ENCODE measurements at regions not wholly inside any gene's neighbourhood (a gene's known extent, or its start where the extent isn't known, plus 50 kb on each side); places are given as distances from the start of the nearest gene placed in this dataset.
"Not testable (repeated sequence)": the region's sequence is repeated elsewhere in the genome, so short reads cannot be mapped to it uniquely, and the experiment has no call there.

DNA sequence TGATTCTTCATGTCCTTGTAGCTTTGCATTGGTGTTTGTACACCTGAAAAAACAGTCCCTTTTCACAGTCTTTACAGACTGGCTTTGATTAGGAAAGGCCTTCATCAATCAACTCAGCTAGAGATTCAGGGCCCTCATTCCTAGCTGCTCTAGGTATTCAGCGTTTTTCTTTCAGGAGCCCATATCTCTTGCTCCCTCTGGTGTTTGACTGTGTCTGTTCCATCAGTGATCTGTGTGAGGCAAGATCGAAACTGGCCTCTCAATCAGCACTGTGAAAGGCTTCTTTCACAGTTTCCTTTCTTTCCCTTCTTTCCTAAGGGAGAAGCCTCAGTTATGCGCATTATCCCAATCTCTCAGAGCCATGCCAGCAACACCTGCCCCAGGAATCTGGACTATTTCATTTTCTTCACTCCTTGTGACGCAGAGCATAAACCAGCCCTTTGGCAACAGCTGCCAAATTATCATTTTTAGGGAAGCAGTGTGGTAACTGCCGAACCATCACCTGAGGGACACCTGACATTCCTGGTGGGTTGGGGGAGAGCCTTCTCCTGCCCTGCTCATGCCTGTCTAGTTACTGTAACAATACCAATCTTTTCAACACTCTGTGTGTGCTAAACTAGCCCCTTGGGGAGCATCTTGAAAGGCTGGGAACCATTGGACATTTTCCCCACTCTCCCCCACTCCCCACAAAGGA is 75.7 kb upstream of the CCDC71L start:
- ATAC-seq: peak; percentile 95 to 99 (median 98)
- Histone ChIP-seq H3K4me3 (no peak overlapping the region), H3K4me1 (peaks cover 0 to 2% (median 0%) of the 10 kb centered on the region in 3 donors), H3K27me3 (no peaks in the 10 kb centered on the region), H3K27ac (peak overlapping the region in 1 of 4 donors; percentile 38), H3K36me3 (no peaks in the 10 kb centered on the region), H3K9me3 (no peaks in the 10 kb centered on the region)
- peak; percentile 17 for FAIRE-seq
- intact Hi-C loops (cut with DNase I): loop anchor here in 1 of 3 donors (10.0 kb wide), 2 partner anchors 192 to 562 kb away; no protein-coding TSS in a partner anchor
- 28 to 45% methylated on average over 5 of the region's 5 CpGs for WGBS, 2 donors
- TF ChIP-seq, protein P1, sequence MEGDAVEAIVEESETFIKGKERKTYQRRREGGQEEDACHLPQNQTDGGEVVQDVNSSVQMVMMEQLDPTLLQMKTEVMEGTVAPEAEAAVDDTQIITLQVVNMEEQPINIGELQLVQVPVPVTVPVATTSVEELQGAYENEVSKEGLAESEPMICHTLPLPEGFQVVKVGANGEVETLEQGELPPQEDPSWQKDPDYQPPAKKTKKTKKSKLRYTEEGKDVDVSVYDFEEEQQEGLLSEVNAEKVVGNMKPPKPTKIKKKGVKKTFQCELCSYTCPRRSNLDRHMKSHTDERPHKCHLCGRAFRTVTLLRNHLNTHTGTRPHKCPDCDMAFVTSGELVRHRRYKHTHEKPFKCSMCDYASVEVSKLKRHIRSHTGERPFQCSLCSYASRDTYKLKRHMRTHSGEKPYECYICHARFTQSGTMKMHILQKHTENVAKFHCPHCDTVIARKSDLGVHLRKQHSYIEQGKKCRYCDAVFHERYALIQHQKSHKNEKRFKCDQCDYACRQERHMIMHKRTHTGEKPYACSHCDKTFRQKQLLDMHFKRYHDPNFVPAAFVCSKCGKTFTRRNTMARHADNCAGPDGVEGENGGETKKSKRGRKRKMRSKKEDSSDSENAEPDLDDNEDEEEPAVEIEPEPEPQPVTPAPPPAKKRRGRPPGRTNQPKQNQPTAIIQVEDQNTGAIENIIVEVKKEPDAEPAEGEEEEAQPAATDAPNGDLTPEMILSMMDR (IDR thresholded peaks at IDR 0.05): peak; percentile 14 to 53 (median 40)
- DNase-seq: peak in 3 of 6 donors; percentile 25 to 51 (median 37)

DNA sequence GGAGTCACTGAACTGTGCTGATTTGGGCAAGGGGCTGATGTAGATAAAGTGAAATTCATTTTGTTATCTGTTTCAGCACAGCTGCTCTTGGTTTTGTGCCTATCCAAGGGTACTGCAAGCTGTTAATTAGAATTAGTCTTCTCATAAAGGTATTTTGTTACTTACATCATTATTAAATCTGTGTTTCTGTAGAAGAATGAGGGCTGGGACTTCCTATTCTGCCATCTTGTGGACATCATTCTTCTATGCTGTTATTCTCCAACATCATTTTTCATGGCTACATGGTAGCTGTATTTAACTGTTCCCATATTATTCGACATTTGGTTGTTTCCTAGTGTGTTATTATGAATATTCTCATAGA is 76.2 kb upstream of the CCDC71L start:
- ATAC-seq: peak; percentile 55 to 72 (median 62)
- intact Hi-C loops (cut with DNase I): loop anchor here in 1 of 3 donors (10.0 kb wide), 2 partner anchors 192 to 562 kb away; no protein-coding TSS in a partner anchor
- Histone ChIP-seq H3K4me3 (no peak overlapping the region), H3K4me1 (no peaks in the 10 kb centered on the region), H3K9me3 (no peaks in the 10 kb centered on the region), H3K27me3 (no peaks in the 10 kb centered on the region), H3K36me3 (no peaks in the 10 kb centered on the region), H3K27ac (peak overlapping the region in 1 of 4 donors; percentile 38)
- no peak for DNase-seq
- WGBS, 2 donors: 70 to 85% methylated on average over 1 of the region's 1 CpG
- FAIRE-seq: peak; percentile 53
- TF ChIP-seq, protein P1 (IDR thresholded peaks at IDR 0.05): no peak

DNA sequence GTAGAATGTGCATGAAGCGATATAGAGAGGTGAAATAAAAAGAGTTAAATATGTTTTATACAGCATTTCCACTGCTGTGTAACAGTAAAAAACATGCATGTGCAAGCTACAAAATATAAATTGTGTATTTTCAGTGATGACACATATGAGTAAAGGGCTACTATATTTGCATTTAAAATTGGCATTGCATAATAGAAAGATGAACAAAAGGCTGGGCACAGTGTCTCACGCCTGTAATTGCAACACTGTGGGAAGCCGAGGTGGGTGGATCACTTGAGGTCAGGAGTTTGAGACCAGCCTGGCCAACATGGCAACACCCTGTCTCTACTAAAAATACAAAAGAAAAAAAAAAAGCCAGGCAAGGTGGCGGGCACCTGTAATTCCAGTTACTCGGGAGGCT is 79.8 kb upstream of the CCDC71L start:
- Histone ChIP-seq H3K27me3 (no peaks in the 10 kb centered on the region), H3K4me1 (no peaks in the 10 kb centered on the region), H3K4me3 (no peak overlapping the region), H3K27ac (no peak overlapping the region), H3K36me3 (no peaks in the 10 kb centered on the region), H3K9me3 (no peaks in the 10 kb centered on the region)
- TF ChIP-seq, protein P1 (IDR thresholded peaks at IDR 0.05): no peak
- intact Hi-C loops (cut with DNase I): no loop called here
- ATAC-seq (no peak), FAIRE-seq (no peak), DNase-seq (no peak)
- 94% methylated on average over 5 of the region's 5 CpGs for WGBS, 2 donors

DNA sequence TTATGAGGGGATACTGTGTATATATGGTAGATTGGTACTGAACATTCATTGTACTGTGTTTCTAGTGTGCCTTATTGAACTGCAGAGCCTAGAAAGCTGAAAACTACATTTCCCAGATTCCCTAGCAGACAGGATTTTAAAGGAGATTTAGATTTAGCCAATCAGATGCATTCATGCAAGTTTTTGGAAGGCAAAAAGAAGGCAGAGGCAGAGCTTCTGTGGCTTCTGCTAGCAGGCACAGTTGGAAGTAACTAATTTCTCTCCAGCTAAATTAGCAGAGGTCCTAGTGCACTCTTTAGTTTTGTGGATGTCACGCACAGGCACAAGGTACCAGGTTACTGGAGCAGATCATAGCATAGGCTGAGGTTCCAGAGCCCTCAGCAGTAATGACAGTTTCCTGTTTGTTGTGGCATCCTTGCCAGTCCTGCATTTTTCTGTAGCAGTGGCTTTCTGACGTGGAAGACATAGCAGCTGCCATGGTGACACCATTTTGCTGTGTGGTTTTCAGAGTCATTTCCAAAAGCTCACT is 83.7 kb upstream of the CCDC71L start:
- H3K4me3 ChIP-seq: no peak overlapping the region
- 87 to 92% methylated on average over 2 of the region's 2 CpGs for WGBS, 2 donors
- H3K9me3 ChIP-seq: no peaks in the 10 kb centered on the region
- no peaks in the 10 kb centered on the region for H3K27me3 ChIP-seq
- FAIRE-seq: no peak
- no peak overlapping the region for H3K27ac ChIP-seq
- DNase-seq: no peak
- no peak for ATAC-seq
- TF ChIP-seq, protein P1 (IDR thresholded peaks at IDR 0.05): no peak
- intact Hi-C loops (cut with DNase I): no loop called here
- H3K4me1 ChIP-seq: peaks cover 0 to 9% (median 0%) of the 10 kb centered on the region in 3 donors
- no peaks in the 10 kb centered on the region for H3K36me3 ChIP-seq

DNA sequence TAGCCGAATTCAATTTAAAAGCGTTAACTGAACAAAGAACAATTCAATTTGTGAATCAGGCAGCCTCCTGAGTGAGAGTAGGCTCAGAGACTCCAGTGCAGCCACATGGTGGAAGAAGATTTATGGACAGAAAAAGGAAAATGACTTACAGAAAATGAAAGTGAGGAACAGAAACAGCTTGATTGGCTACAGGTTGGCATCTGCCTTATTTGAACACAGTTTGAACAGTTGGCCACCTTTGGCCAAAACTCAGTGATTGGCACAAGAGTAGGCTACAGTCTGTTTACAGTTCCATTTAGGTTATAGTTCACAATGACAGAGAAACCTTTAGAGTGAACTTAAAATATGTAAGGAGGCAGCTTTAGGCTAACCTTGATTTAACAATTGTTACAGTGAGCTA is 86.3 kb upstream of the CCDC71L start:
- DNase-seq; H3K36me3 ChIP-seq; H3K9me3 ChIP-seq; H3K27me3 ChIP-seq; H3K27ac ChIP-seq; H3K4me1 ChIP-seq; intact Hi-C loops (cut with DNase I); H3K4me3 ChIP-seq: not testable (repeated sequence)
- FAIRE-seq (peak; percentile 20), ATAC-seq (peak; percentile 38 to 52 (median 42))
- 70 to 88% methylated on average over 2 of the region's 2 CpGs for WGBS, 2 donors

Measured in pancreas (tissue), 10 donors.